ENCODE measurements at regions not wholly inside any gene's neighbourhood (a gene's known extent, or its start where the extent isn't known, plus 50 kb on each side); places are given as distances from the start of the nearest gene placed in this dataset.

- FAIRE-seq (no peak), DNase-seq (ENCODE audit: insufficient read length, low spot score) (no peak)
- TF ChIP-seq POLR2AphosphoS5 (IDR thresholded peaks at IDR 0.05; ENCODE audit: low read depth, low read length) (no peak), PAX5 (IDR thresholded peaks at IDR 0.05; ENCODE audit: insufficient read depth, low read length, severe bottlenecking) (no peak), SPI1 (IDR thresholded peaks at IDR 0.05; ENCODE audit: low read depth, low read length) (no peak)
Observed at GRCh38 chr4:3662516-3662915, 103.7 kb upstream of the ADRA2C start.

- DNase-seq (ENCODE audit: insufficient read length, low spot score): no peak
- FAIRE-seq: no peak
- no peak for TF ChIP-seq POLR2A (IDR thresholded peaks at IDR 0.05; ENCODE audit: low read depth, low read length)
- TF ChIP-seq TAF1 (IDR thresholded peaks at IDR 0.05; ENCODE audit: low read depth, low read length): no peak
- no peak for TF ChIP-seq PAX5 (IDR thresholded peaks at IDR 0.05; ENCODE audit: insufficient read depth, low read length, severe bottlenecking)
- no peak for TF ChIP-seq POLR2AphosphoS5 (IDR thresholded peaks at IDR 0.05; ENCODE audit: low read depth, low read length)
Observed at GRCh38 chr4:3661989-3662388, 104.2 kb upstream of the ADRA2C start.

- FAIRE-seq: no peak
- TF ChIP-seq TAF1 (IDR thresholded peaks at IDR 0.05; ENCODE audit: low read depth, low read length) (no peak), SPI1 (IDR thresholded peaks at IDR 0.05; ENCODE audit: low read depth, low read length) (no peak), POLR2AphosphoS5 (IDR thresholded peaks at IDR 0.05; ENCODE audit: low read depth, low read length) (no peak), POU2F2 (IDR thresholded peaks at IDR 0.05; ENCODE audit: low read depth, low read length) (no peak), PAX5 (IDR thresholded peaks at IDR 0.05; ENCODE audit: insufficient read depth, low read length, severe bottlenecking) (no peak), POLR2A (IDR thresholded peaks at IDR 0.05; ENCODE audit: low read depth, low read length) (no peak)
- DNase-seq (ENCODE audit: insufficient read length, low spot score): no peak
Observed at GRCh38 chr4:3660928-3661515, 105.2 kb upstream of the ADRA2C start.

GRCh38 chr4:3660086-3660927 is 105.9 kb upstream of the ADRA2C start:
- no peak for TF ChIP-seq TAF1 (IDR thresholded peaks at IDR 0.05; ENCODE audit: low read depth, low read length)
- no peak for TF ChIP-seq POLR2A (IDR thresholded peaks at IDR 0.05; ENCODE audit: low read depth, low read length)
- no peak for TF ChIP-seq PAX5 (IDR thresholded peaks at IDR 0.05; ENCODE audit: insufficient read depth, low read length, severe bottlenecking)
- no peak for TF ChIP-seq POU2F2 (IDR thresholded peaks at IDR 0.05; ENCODE audit: low read depth, low read length)
- no peak for TF ChIP-seq POLR2AphosphoS5 (IDR thresholded peaks at IDR 0.05; ENCODE audit: low read depth, low read length)
- TF ChIP-seq SPI1 (IDR thresholded peaks at IDR 0.05; ENCODE audit: low read depth, low read length): no peak
- DNase-seq (ENCODE audit: insufficient read length, low spot score) (no peak), FAIRE-seq (no peak)

GRCh38 chr4:3659131-3659530 is 107.1 kb upstream of the ADRA2C start:
- FAIRE-seq (no peak), DNase-seq (ENCODE audit: insufficient read length, low spot score) (no peak)
- TF ChIP-seq POLR2A (IDR thresholded peaks at IDR 0.05; ENCODE audit: low read depth, low read length): no peak
- TF ChIP-seq SPI1 (IDR thresholded peaks at IDR 0.05; ENCODE audit: low read depth, low read length): no peak
- TF ChIP-seq PAX5 (IDR thresholded peaks at IDR 0.05; ENCODE audit: insufficient read depth, low read length, severe bottlenecking): no peak
- no peak for TF ChIP-seq TAF1 (IDR thresholded peaks at IDR 0.05; ENCODE audit: low read depth, low read length)
- no peak for TF ChIP-seq POU2F2 (IDR thresholded peaks at IDR 0.05; ENCODE audit: low read depth, low read length)
- no peak for TF ChIP-seq POLR2AphosphoS5 (IDR thresholded peaks at IDR 0.05; ENCODE audit: low read depth, low read length)

- TF ChIP-seq POLR2AphosphoS5 (IDR thresholded peaks at IDR 0.05; ENCODE audit: low read depth, low read length): no peak
- no peak for TF ChIP-seq TAF1 (IDR thresholded peaks at IDR 0.05; ENCODE audit: low read depth, low read length)
- DNase-seq (ENCODE audit: insufficient read length, low spot score) (no peak), FAIRE-seq (no peak)
Observed at GRCh38 chr4:3658530-3658913, 107.7 kb upstream of the ADRA2C start.

- FAIRE-seq: no peak
- DNase-seq (ENCODE audit: insufficient read length, low spot score): no peak
- TF ChIP-seq POU2F2 (IDR thresholded peaks at IDR 0.05; ENCODE audit: low read depth, low read length): no peak
- no peak for TF ChIP-seq SPI1 (IDR thresholded peaks at IDR 0.05; ENCODE audit: low read depth, low read length)
- no peak for TF ChIP-seq TAF1 (IDR thresholded peaks at IDR 0.05; ENCODE audit: low read depth, low read length)
- no peak for TF ChIP-seq POLR2A (IDR thresholded peaks at IDR 0.05; ENCODE audit: low read depth, low read length)
Observed at GRCh38 chr4:3657902-3658529, 108.2 kb upstream of the ADRA2C start.

GRCh38 chr4:3656416-3657356 is 109.5 kb upstream of the ADRA2C start:
- TF ChIP-seq PAX5 (IDR thresholded peaks at IDR 0.05; ENCODE audit: insufficient read depth, low read length, severe bottlenecking) (no peak), SPI1 (IDR thresholded peaks at IDR 0.05; ENCODE audit: low read depth, low read length) (no peak), POU2F2 (IDR thresholded peaks at IDR 0.05; ENCODE audit: low read depth, low read length) (no peak)
- DNase-seq (ENCODE audit: insufficient read length, low spot score): no peak

GRCh38 chr4:3655963-3656362 is 110.2 kb upstream of the ADRA2C start:
- TF ChIP-seq POLR2AphosphoS5 (IDR thresholded peaks at IDR 0.05; ENCODE audit: low read depth, low read length) (no peak), POU2F2 (IDR thresholded peaks at IDR 0.05; ENCODE audit: low read depth, low read length) (no peak), TAF1 (IDR thresholded peaks at IDR 0.05; ENCODE audit: low read depth, low read length) (no peak), PAX5 (IDR thresholded peaks at IDR 0.05; ENCODE audit: insufficient read depth, low read length, severe bottlenecking) (no peak), POLR2A (IDR thresholded peaks at IDR 0.05; ENCODE audit: low read depth, low read length) (no peak), SPI1 (IDR thresholded peaks at IDR 0.05; ENCODE audit: low read depth, low read length) (no peak)
- FAIRE-seq (no peak), DNase-seq (ENCODE audit: insufficient read length, low spot score) (no peak)

More at GRCh38 chr4:3656416-3657356, 109.5 kb upstream of the ADRA2C start:
- FAIRE-seq: no peak

Data from GM12891 (cell line).